ENCODE measurements at regions not wholly inside any gene's neighbourhood (a gene's known extent, or its start where the extent isn't known, plus 50 kb on each side); places are given as distances from the start of the nearest gene placed in this dataset.

GRCh38 chr1:19547814-19548213 is 62.5 kb upstream of the CAPZB start:
- Histone ChIP-seq H3K27me3 (replicated peaks in 1 of 7) (no peaks in the 10 kb centered on the region), H3K4me1 (no peaks in the 10 kb centered on the region), H3K9me3 (peaks cover 0 to 47% (median 38%) of the 10 kb centered on the region in 8 donors), H3K36me3 (no peaks in the 10 kb centered on the region), H3K27ac (no peak overlapping the region), H3K4me3 (no peak overlapping the region)
- WGBS, 5 donors: 52 to 82% (median 70%) methylated on average over 1 of the region's 1 CpG
- no peak for DNase-seq
- intact Hi-C loops (cut with DNase I; ENCODE audit: low total_unique reads): no loop called here
- no peak for TF ChIP-seq POLR2AphosphoS5 (IDR thresholded peaks at IDR 0.05)
- TF ChIP-seq, protein P1, sequence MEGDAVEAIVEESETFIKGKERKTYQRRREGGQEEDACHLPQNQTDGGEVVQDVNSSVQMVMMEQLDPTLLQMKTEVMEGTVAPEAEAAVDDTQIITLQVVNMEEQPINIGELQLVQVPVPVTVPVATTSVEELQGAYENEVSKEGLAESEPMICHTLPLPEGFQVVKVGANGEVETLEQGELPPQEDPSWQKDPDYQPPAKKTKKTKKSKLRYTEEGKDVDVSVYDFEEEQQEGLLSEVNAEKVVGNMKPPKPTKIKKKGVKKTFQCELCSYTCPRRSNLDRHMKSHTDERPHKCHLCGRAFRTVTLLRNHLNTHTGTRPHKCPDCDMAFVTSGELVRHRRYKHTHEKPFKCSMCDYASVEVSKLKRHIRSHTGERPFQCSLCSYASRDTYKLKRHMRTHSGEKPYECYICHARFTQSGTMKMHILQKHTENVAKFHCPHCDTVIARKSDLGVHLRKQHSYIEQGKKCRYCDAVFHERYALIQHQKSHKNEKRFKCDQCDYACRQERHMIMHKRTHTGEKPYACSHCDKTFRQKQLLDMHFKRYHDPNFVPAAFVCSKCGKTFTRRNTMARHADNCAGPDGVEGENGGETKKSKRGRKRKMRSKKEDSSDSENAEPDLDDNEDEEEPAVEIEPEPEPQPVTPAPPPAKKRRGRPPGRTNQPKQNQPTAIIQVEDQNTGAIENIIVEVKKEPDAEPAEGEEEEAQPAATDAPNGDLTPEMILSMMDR (IDR thresholded peaks at IDR 0.05 in 8 of 11, conservative IDR thresholded peaks at IDR 0.05 in 3 of 11): no peak
- no peak for TF ChIP-seq POLR2A (IDR thresholded peaks at IDR 0.05)

- DNase-seq: no peak
- Histone ChIP-seq H3K36me3 (no peaks in the 10 kb centered on the region), H3K4me3 (no peak overlapping the region), H3K27ac (no peak overlapping the region), H3K9me3 (peaks cover 0 to 30% (median 20%) of the 10 kb centered on the region in 8 donors), H3K4me1 (peaks cover 0 to 14% (median 5%) of the 10 kb centered on the region in 6 donors), H3K27me3 (replicated peaks in 1 of 7) (no peaks in the 10 kb centered on the region)
- intact Hi-C loops (cut with DNase I; ENCODE audit: low total_unique reads): no loop called here
- TF ChIP-seq, protein P1 (IDR thresholded peaks at IDR 0.05 in 8 of 11, conservative IDR thresholded peaks at IDR 0.05 in 3 of 11): no peak
- TF ChIP-seq POLR2AphosphoS5 (IDR thresholded peaks at IDR 0.05): no peak
- no peak for TF ChIP-seq POLR2A (IDR thresholded peaks at IDR 0.05)
- 95 to 99% (median 97%) methylated on average over 6 of the region's 6 CpGs for WGBS, 5 donors
These were observed 51.2 kb upstream of the CAPZB start for GRCh38 chr1:19536519-19536918.

DNA sequence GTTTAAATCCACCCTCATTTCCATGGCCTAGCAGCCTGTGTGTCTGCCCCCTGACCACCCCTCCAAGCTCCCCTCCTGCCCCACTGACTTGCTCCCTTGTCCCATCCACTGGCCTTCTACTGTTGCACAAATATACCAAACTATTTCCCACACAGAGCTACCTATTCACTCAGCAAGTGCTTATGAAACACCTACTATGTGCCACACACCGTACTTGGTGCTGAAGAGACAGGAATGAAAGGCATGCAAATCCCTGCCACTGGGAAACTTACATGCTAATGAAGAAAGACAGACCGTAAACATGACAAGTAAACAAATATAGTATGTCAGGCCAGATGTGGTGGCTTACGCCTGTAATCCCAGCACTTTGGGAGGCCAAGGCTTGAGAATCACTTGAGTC is 49.9 kb upstream of the CAPZB start:
- WGBS, 5 donors: 90 to 97% (median 95%) methylated on average over 3 of the region's 3 CpGs
- intact Hi-C loops (cut with DNase I; ENCODE audit: low total_unique reads): no loop called here
- TF ChIP-seq POLR2A (IDR thresholded peaks at IDR 0.05) (no peak), POLR2AphosphoS5 (IDR thresholded peaks at IDR 0.05) (no peak)
- TF ChIP-seq, protein P1 (IDR thresholded peaks at IDR 0.05 in 8 of 11, conservative IDR thresholded peaks at IDR 0.05 in 3 of 11): no peak
- no peak overlapping the region for H3K4me3 ChIP-seq
- peaks cover 0 to 14% (median 5%) of the 10 kb centered on the region in 6 donors for H3K4me1 ChIP-seq
- no peaks in the 10 kb centered on the region for H3K36me3 ChIP-seq
- no peak overlapping the region for H3K27ac ChIP-seq
- H3K27me3 ChIP-seq (replicated peaks in 1 of 7): no peaks in the 10 kb centered on the region
- DNase-seq: no peak
- peaks cover 0 to 34% (median 24%) of the 10 kb centered on the region in 8 donors for H3K9me3 ChIP-seq
